Panc1 (cell line): ENCODE measurements at regions not wholly inside any gene's neighbourhood (a gene's known extent, or its start where the extent isn't known, plus 50 kb on each side); places are given as distances from the start of the nearest gene placed in this dataset.

Source experiments
- CTCF ChIP-seq: fragments of 450-650 bp; IDR thresholded peaks from 2 replicates; pipeline ENCODE4 v1.5.1; 2017; ENCODE audit warnings: mild to moderate bottlenecking
- POLR2AphosphoS5 ChIP-seq: IDR thresholded peaks from 2 replicates; pipeline ENCODE4 v1.6.1; 2012; ENCODE audit warnings: mild to moderate bottlenecking, low read depth, low read length, moderate library complexity
- REST ChIP-seq, 2 experiments: IDR thresholded peaks; 2 replicates each; pipeline ENCODE4 v1.6.1; 2011 to 2012; ENCODE audit warnings: low read depth in 2 of 2, control low read depth in 1 of 2, low read length in 1 of 2, mild to moderate bottlenecking in 1 of 2, moderate library complexity in 1 of 2; ENCODE audit not compliant: insufficient read depth in 1 of 2
- SIN3A ChIP-seq: IDR thresholded peaks from 2 replicates; pipeline ENCODE4 v1.6.1; 2012; ENCODE audit warnings: low read depth, mild to moderate bottlenecking, low read length, moderate library complexity, borderline replicate concordance; ENCODE audit not compliant: insufficient read depth
- TCF7L2 ChIP-seq: IDR thresholded peaks from 2 replicates; pipeline ENCODE4 v1.6.1; 2011; ENCODE audit warnings: mild to moderate bottlenecking, low read depth, low read length, inconsistent platforms

GRCh38 chr5:99315413-99316183 lies 386.8 kb upstream of the CHD1 start:
- TF ChIP-seq CTCF: no peak
- no peak for TF ChIP-seq POLR2AphosphoS5
- no peak for TF ChIP-seq SIN3A
- no peak for TF ChIP-seq REST (IDR thresholded peaks at IDR 0.05; ENCODE audit: insufficient read depth in 1 of 2, low read depth in 2 of 2, low read length in 1 of 2)
- TF ChIP-seq TCF7L2: no peak
